Skeletal muscle cell (primary cell): ENCODE measurements at regions not wholly inside any gene's neighbourhood (a gene's known extent, or its start where the extent isn't known, plus 50 kb on each side); places are given as distances from the start of the nearest gene placed in this dataset.
"Not testable (repeated sequence)": the region's sequence is repeated elsewhere in the genome, so short reads cannot be mapped to it uniquely, and the experiment has no call there.

Experiments
- DNase-seq: peaks from one replicate; pipeline ENCODE4 v3.0.0-alpha.2; 2010; ENCODE audit warnings: low read depth
- H3K4me3 ChIP-seq: 2 replicates; pipeline ENCODE4 v1.5.1; 2011; ENCODE audit warnings: low read depth, mild to moderate bottlenecking, control low read depth, low read length, moderate library complexity

- H3K4me3 ChIP-seq, result no peak overlapping the region
- DNase-seq, result no peak
These were observed 1643.9 kb downstream of the CDH8 start for GRCh38 chr16:60392380-60392779.

GRCh38 chr16:60371591-60371990 lies 1637.5 kb upstream of the GOT2 start:
- H3K4me3 ChIP-seq, result no peak overlapping the region
- DNase-seq, result no peak

GRCh38 chr16:60367739-60368138 lies 1633.6 kb upstream of the GOT2 start:
- no peak overlapping the region for H3K4me3 ChIP-seq
- DNase-seq, result no peak

- no peak for DNase-seq
- no peak overlapping the region for H3K4me3 ChIP-seq
These were observed 1629.5 kb upstream of the GOT2 start for GRCh38 chr16:60363566-60363965.

- not testable (repeated sequence) for H3K4me3 ChIP-seq, DNase-seq
These were observed 1625.8 kb upstream of the GOT2 start for GRCh38 chr16:60359866-60360265.

GRCh38 chr16:60359412-60359811 lies 1625.3 kb upstream of the GOT2 start:
- DNase-seq, H3K4me3 ChIP-seq: not testable (repeated sequence)

GRCh38 chr16:60357876-60358522 lies 1623.9 kb upstream of the GOT2 start:
- not testable (repeated sequence) for DNase-seq, H3K4me3 ChIP-seq

- DNase-seq, result no peak
- H3K4me3 ChIP-seq, result no peak overlapping the region
These were observed 1612.1 kb upstream of the GOT2 start for GRCh38 chr16:60346256-60346655.

GRCh38 chr16:60337671-60338070 lies 1603.6 kb upstream of the GOT2 start:
- H3K4me3 ChIP-seq, result no peak overlapping the region
- DNase-seq, result no peak

- no peak overlapping the region for H3K4me3 ChIP-seq
- DNase-seq, result no peak
These were observed 1597.1 kb upstream of the GOT2 start for GRCh38 chr16:60331168-60331567.

- DNase-seq, result no peak
- no peak overlapping the region for H3K4me3 ChIP-seq
These were observed 1595.0 kb upstream of the GOT2 start for GRCh38 chr16:60329108-60329507.

- DNase-seq, result no peak
These were observed 1594.0 kb upstream of the GOT2 start for GRCh38 chr16:60328152-60328551.

GRCh38 chr16:60318486-60318885 lies 1584.4 kb upstream of the GOT2 start:
- H3K4me3 ChIP-seq, result no peak overlapping the region
- no peak for DNase-seq

More at GRCh38 chr16:60328152-60328551, 1594.0 kb upstream of the GOT2 start:
- H3K4me3 ChIP-seq, result no peak overlapping the region

- H3K4me3 ChIP-seq, result no peak overlapping the region
- no peak for DNase-seq
These were observed 1576.8 kb upstream of the GOT2 start for GRCh38 chr16:60310846-60311445.

GRCh38 chr16:60304720-60305119 lies 1570.6 kb upstream of the GOT2 start:
- no peak overlapping the region for H3K4me3 ChIP-seq
- no peak for DNase-seq

GRCh38 chr16:60304066-60304465 lies 1570.0 kb upstream of the GOT2 start:
- no peak overlapping the region for H3K4me3 ChIP-seq
- no peak for DNase-seq

- no peak overlapping the region for H3K4me3 ChIP-seq
- no peak for DNase-seq
These were observed 1568.6 kb upstream of the GOT2 start for GRCh38 chr16:60302676-60303075.

- no peak for DNase-seq
- no peak overlapping the region for H3K4me3 ChIP-seq
These were observed 1568.1 kb upstream of the GOT2 start for GRCh38 chr16:60302261-60302660.

GRCh38 chr16:60299241-60299776 lies 1565.2 kb upstream of the GOT2 start:
- no peak overlapping the region for H3K4me3 ChIP-seq
- DNase-seq, result no peak

GRCh38 chr16:60295451-60295850 lies 1561.3 kb upstream of the GOT2 start:
- no peak for DNase-seq
- H3K4me3 ChIP-seq, result no peak overlapping the region

GRCh38 chr16:60285794-60286193 lies 1551.7 kb upstream of the GOT2 start:
- no peak overlapping the region for H3K4me3 ChIP-seq
- DNase-seq, result no peak
